ENCODE measurements at regions not wholly inside any gene's neighbourhood (a gene's known extent, or its start where the extent isn't known, plus 50 kb on each side); places are given as distances from the start of the nearest gene placed in this dataset.

- peaks cover 0 to 32% (median 17%) of the 10 kb centered on the region in 4 donors for H3K36me3 ChIP-seq
- TF ChIP-seq CTCF (IDR thresholded peaks at IDR 0.05) (no peak), EP300 (IDR thresholded peaks at IDR 0.05) (no peak), POLR2A (IDR thresholded peaks at IDR 0.05) (no peak), POLR2AphosphoS5 (IDR thresholded peaks at IDR 0.05) (no peak)
- WGBS, 5 donors = 93 to 95% (median 93%) methylated on average over 3 of the region's 3 CpGs
- DNase-seq = no peak
- intact Hi-C loops (cut with DNase I; ENCODE audit: low total_unique reads) = no loop called here
- H3K4me1 ChIP-seq = peaks cover 0 to 7% (median 0%) of the 10 kb centered on the region in 4 donors
- no peak overlapping the region for H3K27ac ChIP-seq
- no peaks in the 10 kb centered on the region for H3K27me3 ChIP-seq
- no peaks in the 10 kb centered on the region for H3K9me3 ChIP-seq
- no peak overlapping the region for H3K4me3 ChIP-seq
Measured at GRCh38 chr21:28867401-28867800, 125.3 kb downstream of the LTN1 start.

GRCh38 chr21:28865488-28866186 lies 127.0 kb downstream of the LTN1 start:
- 95 to 98% (median 96%) methylated on average over 5 of the region's 5 CpGs for WGBS, 5 donors

GRCh38 chr21:28858424-28858823 lies 134.3 kb downstream of the LTN1 start:
- no peak overlapping the region for H3K27ac ChIP-seq
- no peaks in the 10 kb centered on the region for H3K27me3 ChIP-seq
- 77 to 88% (median 82%) methylated on average over 3 of the region's 3 CpGs for WGBS, 5 donors
- intact Hi-C loops (cut with DNase I; ENCODE audit: low total_unique reads) = no loop called here
- TF ChIP-seq EP300 (IDR thresholded peaks at IDR 0.05) (no peak), POLR2A (IDR thresholded peaks at IDR 0.05) (no peak)
- no peak for DNase-seq
- H3K9me3 ChIP-seq = no peaks in the 10 kb centered on the region
- no peak overlapping the region for H3K4me3 ChIP-seq
- H3K4me1 ChIP-seq = peaks cover 0 to 5% (median 0%) of the 10 kb centered on the region in 4 donors
- peaks cover 0 to 12% (median 3%) of the 10 kb centered on the region in 4 donors for H3K36me3 ChIP-seq

More at GRCh38 chr21:28865488-28866186, 127.0 kb downstream of the LTN1 start:
- Histone ChIP-seq H3K9me3 (no peaks in the 10 kb centered on the region), H3K4me1 (peaks cover 0 to 7% (median 0%) of the 10 kb centered on the region in 4 donors), H3K27me3 (no peaks in the 10 kb centered on the region), H3K4me3 (no peak overlapping the region), H3K27ac (no peak overlapping the region), H3K36me3 (peaks cover 0 to 24% (median 3%) of the 10 kb centered on the region in 4 donors)
- intact Hi-C loops (cut with DNase I; ENCODE audit: low total_unique reads) = no loop called here
- DNase-seq = no peak
- TF ChIP-seq POLR2A (IDR thresholded peaks at IDR 0.05) = no peak
- no peak for TF ChIP-seq CTCF (IDR thresholded peaks at IDR 0.05)
- no peak for TF ChIP-seq POLR2AphosphoS5 (IDR thresholded peaks at IDR 0.05)
- no peak for TF ChIP-seq EP300 (IDR thresholded peaks at IDR 0.05)

- no peaks in the 10 kb centered on the region for H3K27me3 ChIP-seq
- H3K4me3 ChIP-seq = no peak overlapping the region
- no peaks in the 10 kb centered on the region for H3K9me3 ChIP-seq
- peaks cover 0 to 5% (median 0%) of the 10 kb centered on the region in 4 donors for H3K4me1 ChIP-seq
- intact Hi-C loops (cut with DNase I; ENCODE audit: low total_unique reads) = no loop called here
- H3K27ac ChIP-seq = no peak overlapping the region
- DNase-seq = no peak
- TF ChIP-seq CTCF (IDR thresholded peaks at IDR 0.05) (no peak), POLR2AphosphoS5 (IDR thresholded peaks at IDR 0.05) (no peak), EP300 (IDR thresholded peaks at IDR 0.05) (no peak), POLR2A (IDR thresholded peaks at IDR 0.05) (no peak)
- 64 to 83% (median 70%) methylated on average over 2 of the region's 2 CpGs for WGBS, 5 donors
- peaks cover 0 to 9% (median 3%) of the 10 kb centered on the region in 4 donors for H3K36me3 ChIP-seq
Measured at GRCh38 chr21:28857752-28858151, 134.9 kb downstream of the LTN1 start.
